MCF 10A (cell line): ENCODE measurements at regions not wholly inside any gene's neighbourhood (a gene's known extent, or its start where the extent isn't known, plus 50 kb on each side); places are given as distances from the start of the nearest gene placed in this dataset.

Experiments
- BruUV-seq: library from RNA; stranded (reverse); fragments of 400-500 nt; replicated peaks from 2 replicates; lab custom pipeline; 2021; lab: Mats Ljungman, UMichigan
- CTCF ChIA-PET: fragments of 300-600 bp; sonication (Branson Sonifier 250); formaldehyde crosslinking; extraction: SDS; loops from one replicate; lab custom pipeline; 2021; ENCODE audit warnings: antibody characterized with exemption, inconsistent platforms; lab: Yijun Ruan, JAX
- POLR2A ChIA-PET: fragments of 300-600, 350-650 bp; sonication (Branson Sonifier 250); formaldehyde crosslinking; extraction: SDS; loops from one replicate; lab custom pipeline; 2020; ENCODE audit warnings: antibody characterized with exemption, inconsistent platforms; lab: Yijun Ruan, JAX
- DNase-seq: peaks from one replicate; pipeline ENCODE4 v3.0.0-alpha.2; 2018; ENCODE audit not compliant: unreplicated experiment
- H3K27ac Mint-ChIP-seq: one replicate; pipeline ENCODE4 v1.8.0; 2022; ENCODE audit warnings: mild to moderate bottlenecking, low read depth, mixed read lengths; ENCODE audit not compliant: unreplicated experiment
- H3K27me3 Mint-ChIP-seq: one replicate; pipeline ENCODE4 v1.8.0; 2022; ENCODE audit warnings: mixed read lengths; ENCODE audit not compliant: insufficient read depth, unreplicated experiment
- H3K36me3 Mint-ChIP-seq: one replicate; pipeline ENCODE4 v1.8.0; 2022; ENCODE audit warnings: mild to moderate bottlenecking, moderate library complexity, mixed read lengths; ENCODE audit not compliant: insufficient read depth, unreplicated experiment
- H3K4me1 Mint-ChIP-seq: one replicate; pipeline ENCODE4 v1.8.0; 2022; ENCODE audit warnings: mixed read lengths; ENCODE audit not compliant: insufficient read depth, unreplicated experiment
- H3K4me3 Mint-ChIP-seq: one replicate; pipeline ENCODE4 v1.8.0; 2022; ENCODE audit warnings: mild to moderate bottlenecking, moderate library complexity, mixed read lengths; ENCODE audit not compliant: unreplicated experiment
- H3K9me3 Mint-ChIP-seq: one replicate; pipeline ENCODE4 v1.8.0; 2022; ENCODE audit warnings: mixed read lengths; ENCODE audit not compliant: unreplicated experiment
- CTCF ChIP-seq: fragments of 200-600 bp; IDR thresholded peaks from one replicate; pipeline ENCODE4 v1.8.0; 2022; ENCODE audit warnings: antibody characterized with exemption, mild to moderate bottlenecking; ENCODE audit not compliant: unreplicated experiment
- intact Hi-C: fragments of 100-400 bp; cut with micrococcal nuclease; formaldehyde crosslinking; loops from 2 replicates; pipeline ENCODE4 v1.14.1; 2022

DNA sequence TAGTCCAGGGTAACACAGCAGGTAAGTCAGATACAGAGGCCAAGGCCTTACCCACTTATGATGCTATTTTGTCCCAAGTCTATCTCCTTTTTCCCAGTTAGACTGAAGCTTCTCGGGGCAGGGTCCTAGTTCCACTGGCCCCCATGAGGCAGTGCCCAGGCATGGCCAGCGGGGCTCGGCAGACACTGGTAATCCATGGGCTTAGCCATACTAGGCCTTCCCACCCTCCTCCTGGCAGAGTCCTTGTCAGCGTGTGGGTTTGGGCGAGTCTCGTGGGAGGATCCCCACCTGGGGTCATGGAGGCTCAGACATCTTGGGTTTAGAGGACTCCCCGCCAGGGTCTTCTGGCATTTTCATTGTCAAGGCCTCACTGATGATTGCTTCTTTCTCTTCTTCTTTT, 84.7 kb upstream of the BRD7 start:
- CTCF ChIA-PET = interaction anchor here (0.6 to 0.7 kb wide), 4 partner anchors 8 to 227 kb away, joined by 3 to 5 read pairs (median 3); no protein-coding TSS in a partner anchor
- intact Hi-C loops = no loop called here

GRCh38 chr16:50451951-50452508, 83.2 kb upstream of the BRD7 start:
- intact Hi-C loops = no loop called here
- ChIA-PET POLR2A (no interaction called here), CTCF (interaction anchor here (1.7 kb wide), 1 partner anchor 213 kb away, joined by 4 read pairs; no protein-coding TSS in a partner anchor)
- no peak for TF ChIP-seq CTCF
- H3K36me3 Mint-ChIP-seq = no peaks in the 10 kb centered on the region
- BruUV-seq = no TSS peak
- DNase-seq = no peak
- H3K9me3 Mint-ChIP-seq = no peaks in the 10 kb centered on the region
- H3K4me1 Mint-ChIP-seq = no peaks in the 10 kb centered on the region
- H3K4me3 Mint-ChIP-seq = no peak overlapping the region
- no peak overlapping the region for H3K27ac Mint-ChIP-seq
- peaks cover 10% of the 10 kb centered on the region for H3K27me3 Mint-ChIP-seq

More for the DNA sequence above, 84.7 kb upstream of the BRD7 start:
- no peaks in the 10 kb centered on the region for H3K36me3 Mint-ChIP-seq
- no TSS peak for BruUV-seq
- no peak for TF ChIP-seq CTCF
- POLR2A ChIA-PET = no interaction called here
- no peak overlapping the region for H3K27ac Mint-ChIP-seq
- DNase-seq = no peak
- H3K4me3 Mint-ChIP-seq = no peak overlapping the region
- H3K4me1 Mint-ChIP-seq = no peaks in the 10 kb centered on the region
- no peaks in the 10 kb centered on the region for H3K9me3 Mint-ChIP-seq
- no peaks in the 10 kb centered on the region for H3K27me3 Mint-ChIP-seq

GRCh38 chr16:50450957-50451356, 82.2 kb upstream of the BRD7 start:
- Mint-ChIP-seq H3K27ac (no peak overlapping the region), H3K4me3 (no peak overlapping the region), H3K27me3 (peaks cover 11% of the 10 kb centered on the region), H3K4me1 (no peaks in the 10 kb centered on the region), H3K36me3 (no peaks in the 10 kb centered on the region), H3K9me3 (no peaks in the 10 kb centered on the region)
- no peak for DNase-seq
- TF ChIP-seq CTCF = no peak
- POLR2A ChIA-PET = interaction anchor here (0.6 to 0.7 kb wide), 2 partner anchors 15 to 133 kb away, joined by 3 read pairs; no protein-coding TSS in a partner anchor
- BruUV-seq = no TSS peak
- CTCF ChIA-PET = interaction anchor here (0.5 to 0.6 kb wide), 2 partner anchors 337 to 943 kb away, joined by 3 to 4 read pairs; no protein-coding TSS in a partner anchor
- intact Hi-C loops = no loop called here

DNA sequence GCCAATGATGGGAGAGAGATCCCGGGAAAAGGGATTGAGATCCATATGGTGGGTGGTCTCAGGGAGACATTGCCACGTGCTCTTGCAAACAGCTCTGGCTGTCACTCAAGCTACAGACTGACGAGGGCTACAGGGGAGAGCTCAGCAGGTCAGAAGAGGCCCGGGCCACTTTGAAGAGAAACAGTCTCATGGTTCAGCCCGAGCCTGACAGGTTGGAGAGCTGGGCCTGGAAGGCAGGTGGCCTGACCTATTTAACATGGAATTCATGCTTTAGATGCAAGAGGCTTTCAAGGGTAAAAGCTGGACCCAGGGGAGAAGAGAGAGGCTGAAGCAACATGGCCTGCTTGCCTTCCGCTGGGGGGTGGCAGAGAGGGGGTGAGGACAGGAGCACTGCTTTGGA, 81.0 kb upstream of the BRD7 start:
- no TSS peak for BruUV-seq
- DNase-seq = no peak
- H3K27me3 Mint-ChIP-seq = peaks cover 11% of the 10 kb centered on the region

More for the DNA sequence above, 81.0 kb upstream of the BRD7 start:
- CTCF ChIA-PET = interaction anchor here (1.0 kb wide), 1 partner anchor 13 kb away, joined by 3 read pairs; no protein-coding TSS in a partner anchor
- Mint-ChIP-seq H3K27ac (no peak overlapping the region), H3K4me1 (no peaks in the 10 kb centered on the region), H3K9me3 (no peaks in the 10 kb centered on the region), H3K4me3 (no peak overlapping the region), H3K36me3 (no peaks in the 10 kb centered on the region)
- TF ChIP-seq CTCF = no peak
- POLR2A ChIA-PET = no interaction called here
- intact Hi-C loops = no loop called here
